Stimulated activated CD4-positive, alpha-beta T cell treated with anti-CD3 and anti-CD28 coated beads, Interleukin-12 subunit alpha, Interleukin-12 subunit beta, amount 100 ng/mL, for 4 hours (primary cell): ENCODE measurements at regions not wholly inside any gene's neighbourhood (a gene's known extent, or its start where the extent isn't known, plus 50 kb on each side); places are given as distances from the start of the nearest gene placed in this dataset.
"Not testable (repeated sequence)": the region's sequence is repeated elsewhere in the genome, so short reads cannot be mapped to it uniquely, and the experiment has no call there.

Source experiments
- DNase-seq: peaks from one replicate; pipeline ENCODE4 v3.0.0-alpha.2; 2020

- DNase-seq = no peak
Measured at GRCh38 chr6:97347111-97347510, 64.1 kb upstream of the MMS22L start.

GRCh38 chr6:97361286-97361685 lies 78.3 kb upstream of the MMS22L start:
- DNase-seq = no peak

GRCh38 chr6:97364327-97364726 lies 81.3 kb upstream of the MMS22L start:
- DNase-seq = no peak

GRCh38 chr6:97382071-97382470 lies 99.1 kb upstream of the MMS22L start:
- DNase-seq = not testable (repeated sequence)

GRCh38 chr6:97392735-97393134 lies 109.7 kb upstream of the MMS22L start:
- DNase-seq = no peak

GRCh38 chr6:97394160-97394748 lies 111.2 kb upstream of the MMS22L start:
- DNase-seq = peak; percentile 10

- DNase-seq = no peak
Measured at GRCh38 chr6:97396880-97397279, 113.9 kb upstream of the MMS22L start.

- DNase-seq = no peak
Measured at GRCh38 chr6:97399208-97399607, 116.2 kb upstream of the MMS22L start.

GRCh38 chr6:97401533-97401932 lies 118.5 kb upstream of the MMS22L start:
- no peak for DNase-seq

- DNase-seq = no peak
Measured at GRCh38 chr6:97405818-97406409, 122.9 kb upstream of the MMS22L start.

- DNase-seq = no peak
Measured at GRCh38 chr6:97406633-97407032, 123.6 kb upstream of the MMS22L start.

- no peak for DNase-seq
Measured at GRCh38 chr6:97411610-97412009, 128.6 kb upstream of the MMS22L start.

GRCh38 chr6:97412511-97412910 lies 129.5 kb upstream of the MMS22L start:
- DNase-seq = no peak

- DNase-seq = no peak
Measured at GRCh38 chr6:97422171-97422570, 139.2 kb upstream of the MMS22L start.

GRCh38 chr6:97423190-97423589 lies 140.2 kb upstream of the MMS22L start:
- no peak for DNase-seq

- no peak for DNase-seq
Measured at GRCh38 chr6:97427648-97428047, 144.6 kb upstream of the MMS22L start.

- DNase-seq = no peak
Measured at GRCh38 chr6:97437087-97437486, 154.1 kb upstream of the MMS22L start.

GRCh38 chr6:97438011-97438671 lies 155.1 kb upstream of the MMS22L start:
- no peak for DNase-seq

- no peak for DNase-seq
Measured at GRCh38 chr6:97440590-97441176, 157.7 kb upstream of the MMS22L start.

GRCh38 chr6:97443408-97444080 lies 160.5 kb upstream of the MMS22L start:
- no peak for DNase-seq

GRCh38 chr6:97445407-97445806 lies 162.4 kb upstream of the MMS22L start:
- DNase-seq = no peak

GRCh38 chr6:97449444-97449966 lies 166.5 kb upstream of the MMS22L start:
- no peak for DNase-seq

GRCh38 chr6:97450087-97450486 lies 167.1 kb upstream of the MMS22L start:
- no peak for DNase-seq
